Activated T-cell treated with anti-CD3 and anti-CD28 coated beads, Interleukin-2, amount 50 U/mL, for 72 hours (primary cell): ENCODE measurements at regions not wholly inside any gene's neighbourhood (a gene's known extent, or its start where the extent isn't known, plus 50 kb on each side); places are given as distances from the start of the nearest gene placed in this dataset.

Experiments used
- ATAC-seq, 2 donors: fragments of 150-1000 bp; cut with Tn5 transposase; replicated peaks in 1 of 2; 2 replicates each; pipeline ENCODE4 v1.10.0; 2021; ENCODE audit warnings: moderate library complexity in 2 of 2, mild to moderate bottlenecking in 1 of 2
- DNase-seq, 2 donors: peaks; one replicate each; pipeline ENCODE4 v3.0.0; 2021 to 2022; ENCODE audit warnings: mixed read lengths in 1 of 2
- H3K27ac Mint-ChIP-seq: one replicate; pipeline ENCODE4 v1.8.0; 2022; ENCODE audit warnings: mild to moderate bottlenecking, moderate library complexity, mixed read lengths
- H3K27me3 Mint-ChIP-seq: one replicate; pipeline ENCODE4 v1.8.0; 2022; ENCODE audit warnings: low read depth, mixed read lengths
- H3K36me3 Mint-ChIP-seq, 2 donors: one replicate each; pipeline ENCODE4 v1.8.0; 2022; ENCODE audit warnings: mixed read lengths in 2 of 2, mild to moderate bottlenecking in 1 of 2; ENCODE audit not compliant: insufficient read depth in 2 of 2
- H3K4me1 Mint-ChIP-seq: one replicate; pipeline ENCODE4 v1.8.0; 2022; ENCODE audit warnings: low read depth, mixed read lengths
- H3K4me3 Mint-ChIP-seq, 2 donors: one replicate each; pipeline ENCODE4 v1.8.0; 2022; ENCODE audit warnings: mild to moderate bottlenecking in 2 of 2, mixed read lengths in 2 of 2, moderate library complexity in 2 of 2
- H3K9me3 Mint-ChIP-seq, 2 donors: one replicate each; pipeline ENCODE4 v1.8.0; 2022; ENCODE audit warnings: mixed read lengths in 2 of 2

DNA sequence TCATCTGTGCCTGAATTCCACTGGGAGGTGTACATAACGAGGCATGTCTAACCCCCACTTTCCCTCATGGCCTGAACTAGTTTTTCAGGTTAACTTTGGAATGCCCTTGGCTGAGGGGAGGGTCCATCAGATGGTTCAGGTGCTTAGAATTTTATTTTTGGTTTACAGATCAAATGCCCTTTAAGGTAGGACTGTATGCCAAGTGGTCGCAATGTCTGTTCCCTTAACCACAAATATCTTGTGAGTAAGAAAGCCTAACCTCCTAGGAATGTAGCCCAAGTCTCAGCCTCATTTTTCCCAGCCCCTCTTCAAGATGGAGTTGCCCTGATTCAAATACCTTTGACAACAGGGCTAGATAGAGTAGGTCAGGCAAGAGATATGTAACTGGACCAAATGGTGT, 78.4 kb downstream of the RNASET2 start:
- Mint-ChIP-seq H3K9me3 (no peaks in the 10 kb centered on the region), H3K36me3 (peaks cover 2% of the 10 kb centered on the region in 2 donors), H3K27ac (no peak overlapping the region), H3K4me3 (no peak overlapping the region), H3K4me1 (no peaks in the 10 kb centered on the region), H3K27me3 (no peaks in the 10 kb centered on the region)
- ATAC-seq (no peak), DNase-seq (no peak)

DNA sequence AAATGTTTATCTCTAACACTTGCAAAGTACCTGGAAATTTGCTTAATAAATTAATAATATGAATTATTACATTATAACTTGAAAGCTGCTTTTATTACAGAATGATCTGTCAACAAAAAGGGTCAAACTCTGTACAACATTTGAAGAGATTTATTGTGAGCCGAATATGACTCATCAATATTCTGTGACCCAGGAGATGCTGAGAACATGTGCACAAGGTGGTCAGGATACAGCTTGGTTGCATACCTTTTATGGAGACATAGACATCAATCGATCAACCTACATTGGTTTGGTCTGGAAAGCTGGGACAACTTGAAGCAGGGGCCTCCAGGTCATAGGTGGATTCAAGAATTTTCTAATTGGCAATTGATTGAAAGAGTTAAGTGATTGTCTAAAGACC, 79.0 kb downstream of the RNASET2 start:
- H3K4me1 Mint-ChIP-seq = no peaks in the 10 kb centered on the region
- ATAC-seq (no peak), DNase-seq (no peak)
- H3K36me3 Mint-ChIP-seq = no peaks in the 10 kb centered on the region
- no peaks in the 10 kb centered on the region for H3K27me3 Mint-ChIP-seq
- no peaks in the 10 kb centered on the region for H3K9me3 Mint-ChIP-seq
- no peak overlapping the region for H3K4me3 Mint-ChIP-seq
- H3K27ac Mint-ChIP-seq = no peak overlapping the region

- Mint-ChIP-seq H3K27ac (no peak overlapping the region), H3K4me3 (no peak overlapping the region), H3K27me3 (no peaks in the 10 kb centered on the region), H3K36me3 (no peaks in the 10 kb centered on the region), H3K4me1 (no peaks in the 10 kb centered on the region), H3K9me3 (no peaks in the 10 kb centered on the region)
- DNase-seq (no peak), ATAC-seq (no peak)
Observed at GRCh38 chr6:166872531-166873009, 83.8 kb downstream of the RNASET2 start.

GRCh38 chr6:166870602-166871208, 85.6 kb downstream of the RNASET2 start:
- Mint-ChIP-seq H3K27ac (no peak overlapping the region), H3K27me3 (no peaks in the 10 kb centered on the region), H3K4me1 (no peaks in the 10 kb centered on the region), H3K36me3 (no peaks in the 10 kb centered on the region), H3K4me3 (no peak overlapping the region), H3K9me3 (no peaks in the 10 kb centered on the region)
- DNase-seq (no peak), ATAC-seq (no peak)

DNA sequence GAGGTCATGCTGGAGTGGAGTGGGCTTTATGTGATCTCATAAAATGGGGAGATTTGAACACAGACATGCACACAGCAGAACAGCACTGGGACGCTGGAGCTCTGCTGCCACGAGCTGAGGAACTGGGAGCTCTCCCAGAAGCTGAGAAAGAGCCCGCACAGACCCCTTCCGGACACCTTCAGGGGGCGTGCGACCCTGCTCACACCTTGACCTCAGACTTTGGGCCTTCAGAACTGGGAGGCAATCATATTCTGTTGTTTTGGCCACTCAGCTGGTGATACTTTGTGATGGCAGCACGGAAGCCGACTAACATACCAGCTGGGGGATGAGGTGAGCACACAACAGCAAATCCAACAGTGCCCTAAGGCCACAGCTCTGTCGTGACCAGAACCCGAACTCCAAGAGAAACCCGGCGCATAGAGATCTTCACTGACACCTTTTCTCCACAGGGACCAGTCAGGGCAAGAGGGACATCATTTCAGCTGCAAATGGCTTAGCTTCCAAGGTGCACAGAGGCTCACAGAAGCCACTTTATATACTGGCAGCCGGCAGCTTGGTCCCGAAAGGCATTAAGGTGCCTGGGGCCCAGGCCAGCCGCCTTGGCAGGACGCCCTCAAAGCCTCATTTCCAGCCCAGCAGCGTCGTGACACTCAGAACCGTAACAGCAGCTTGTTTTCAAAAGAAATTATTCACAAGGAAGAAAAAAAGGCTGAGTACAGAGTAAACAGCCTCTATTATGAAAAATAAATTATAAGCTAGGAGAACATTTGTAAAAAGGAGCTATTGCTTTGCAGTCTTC, 89.3 kb downstream of the RNASET2 start:
- Mint-ChIP-seq H3K27ac (no peak overlapping the region), H3K4me3 (no peak overlapping the region), H3K36me3 (no peaks in the 10 kb centered on the region), H3K4me1 (peaks cover 2% of the 10 kb centered on the region), H3K27me3 (peaks cover 2% of the 10 kb centered on the region), H3K9me3 (no peaks in the 10 kb centered on the region)
- DNase-seq = no peak
- no peak for ATAC-seq

GRCh38 chr6:166864333-166864732, 92.0 kb downstream of the RNASET2 start:
- H3K27me3 Mint-ChIP-seq = peaks cover 22% of the 10 kb centered on the region
- ATAC-seq (no peak), DNase-seq (no peak)
- no peak overlapping the region for H3K27ac Mint-ChIP-seq
- no peaks in the 10 kb centered on the region for H3K9me3 Mint-ChIP-seq
- H3K4me3 Mint-ChIP-seq = no peak overlapping the region
- peaks cover 9% of the 10 kb centered on the region for H3K4me1 Mint-ChIP-seq
- H3K36me3 Mint-ChIP-seq = no peaks in the 10 kb centered on the region

GRCh38 chr6:166862978-166863530, 93.3 kb downstream of the RNASET2 start:
- H3K4me3 Mint-ChIP-seq = peak overlapping the region; percentile 67 to 90
- no peaks in the 10 kb centered on the region for H3K9me3 Mint-ChIP-seq
- no peaks in the 10 kb centered on the region for H3K36me3 Mint-ChIP-seq
- DNase-seq = no peak
- H3K4me1 Mint-ChIP-seq = peaks cover 9% of the 10 kb centered on the region
- no peak overlapping the region for H3K27ac Mint-ChIP-seq
- H3K27me3 Mint-ChIP-seq = peaks cover 24% of the 10 kb centered on the region
- ATAC-seq = no peak

GRCh38 chr6:166862287-166862977, 93.9 kb downstream of the RNASET2 start:
- no peaks in the 10 kb centered on the region for H3K36me3 Mint-ChIP-seq
- peak overlapping the region; percentile 90 to 95 for H3K4me3 Mint-ChIP-seq
- H3K9me3 Mint-ChIP-seq = no peaks in the 10 kb centered on the region
- ATAC-seq = peak; percentile 72 to 76
- peaks cover 24% of the 10 kb centered on the region for H3K27me3 Mint-ChIP-seq
- DNase-seq = peak; percentile 13 to 19
- no peak overlapping the region for H3K27ac Mint-ChIP-seq
- H3K4me1 Mint-ChIP-seq = peaks cover 9% of the 10 kb centered on the region

DNA sequence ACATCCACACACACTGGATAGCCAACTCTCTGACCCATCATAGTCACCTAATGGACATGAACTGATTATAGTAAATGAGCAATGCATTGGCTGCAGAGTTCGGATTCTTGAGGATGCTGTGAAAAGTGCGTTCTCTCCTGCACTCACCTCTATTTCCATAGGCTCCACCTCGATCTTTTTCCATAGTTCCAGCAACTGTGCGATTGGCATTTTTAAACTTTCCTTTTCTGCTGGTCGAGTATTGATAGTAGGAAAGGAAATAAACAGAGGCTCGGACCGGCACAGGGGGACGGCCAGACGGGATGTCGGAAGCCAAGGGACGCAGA, 94.4 kb downstream of the RNASET2 start:
- peak overlapping the region; percentile 40 for H3K27ac Mint-ChIP-seq
- ATAC-seq (no peak), DNase-seq (no peak)
- peak overlapping the region; percentile 90 to 95 for H3K4me3 Mint-ChIP-seq
- H3K27me3 Mint-ChIP-seq = peaks cover 24% of the 10 kb centered on the region
- no peaks in the 10 kb centered on the region for H3K36me3 Mint-ChIP-seq
- H3K9me3 Mint-ChIP-seq = no peaks in the 10 kb centered on the region
- peaks cover 9% of the 10 kb centered on the region for H3K4me1 Mint-ChIP-seq

DNA sequence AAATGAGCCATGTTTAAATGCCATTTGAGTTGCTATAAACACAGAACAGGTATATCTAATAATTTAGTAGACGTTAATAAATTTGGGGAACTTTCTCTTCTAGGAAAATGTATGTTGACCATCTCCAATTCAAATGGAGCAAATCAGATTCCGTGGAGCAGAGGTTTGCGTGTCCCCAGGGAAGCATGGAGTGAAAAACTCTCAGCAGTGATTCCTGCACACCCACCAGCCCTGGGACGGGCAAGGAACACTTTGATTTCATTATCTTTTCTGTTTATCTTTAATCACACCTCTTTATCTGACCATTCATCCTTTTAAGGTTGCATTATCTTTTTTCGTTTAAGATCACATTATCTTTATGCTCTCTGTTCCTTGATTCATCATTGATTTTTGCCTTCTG, 95.0 kb downstream of the RNASET2 start:
- H3K27ac Mint-ChIP-seq = no peak overlapping the region
- peaks cover 24% of the 10 kb centered on the region for H3K27me3 Mint-ChIP-seq

GRCh38 chr6:166860392-166860791, 96.0 kb downstream of the RNASET2 start:
- ATAC-seq (no peak), DNase-seq (no peak)
- H3K27ac Mint-ChIP-seq = no peak overlapping the region
- no peaks in the 10 kb centered on the region for H3K36me3 Mint-ChIP-seq
- H3K4me3 Mint-ChIP-seq = no peak overlapping the region
- peaks cover 24% of the 10 kb centered on the region for H3K27me3 Mint-ChIP-seq
- H3K9me3 Mint-ChIP-seq = no peaks in the 10 kb centered on the region
- H3K4me1 Mint-ChIP-seq = peaks cover 9% of the 10 kb centered on the region

More for the DNA sequence above, 95.0 kb downstream of the RNASET2 start:
- H3K36me3 Mint-ChIP-seq = no peaks in the 10 kb centered on the region
- no peaks in the 10 kb centered on the region for H3K9me3 Mint-ChIP-seq
- DNase-seq (no peak), ATAC-seq (no peak)
- peak overlapping the region in 1 of 2 donors; percentile 90 for H3K4me3 Mint-ChIP-seq
- peaks cover 9% of the 10 kb centered on the region for H3K4me1 Mint-ChIP-seq

DNA sequence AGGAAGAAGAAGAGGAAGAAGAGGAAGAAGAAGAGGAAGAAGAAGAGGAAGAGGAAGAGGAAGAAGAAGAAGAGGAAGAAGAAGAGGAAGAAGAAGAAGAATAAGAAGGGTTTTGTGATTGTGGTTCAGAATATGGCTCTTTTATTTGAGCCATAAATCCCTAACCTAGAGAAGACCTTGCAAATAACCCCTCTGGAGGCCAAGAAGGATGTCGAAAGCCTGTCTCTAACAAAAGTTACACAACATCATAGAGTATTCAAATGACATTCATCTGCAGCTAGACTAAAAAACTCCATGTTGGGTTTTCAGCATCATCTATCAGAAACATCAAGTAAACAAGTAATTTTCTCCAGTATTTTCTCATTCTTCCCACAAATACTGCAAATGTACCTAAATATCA, 100.9 kb downstream of the RNASET2 start:
- DNase-seq (no peak), ATAC-seq (no peak)
- no peaks in the 10 kb centered on the region for H3K36me3 Mint-ChIP-seq
- no peak overlapping the region for H3K4me3 Mint-ChIP-seq
- H3K27ac Mint-ChIP-seq = no peak overlapping the region
- peaks cover 7% of the 10 kb centered on the region for H3K27me3 Mint-ChIP-seq
- H3K4me1 Mint-ChIP-seq = no peaks in the 10 kb centered on the region
- no peaks in the 10 kb centered on the region for H3K9me3 Mint-ChIP-seq
